GM23338 (cell line): ENCODE measurements at regions not wholly inside any gene's neighbourhood (a gene's known extent, or its start where the extent isn't known, plus 50 kb on each side); places are given as distances from the start of the nearest gene placed in this dataset.
A peak's percentile ranks its signal among the peaks of the same experiment; 100 is the strongest.

Experiments used
- ATAC-seq: fragments of 200-7000 bp; cut with Tn5 transposase; 3 replicates; pipeline ENCODE4 v1.9.1; 2020
- DNase-seq: peaks from one replicate; pipeline ENCODE4 v3.0.0-alpha.2; 2015; ENCODE audit warnings: low spot score
- H2AFZ ChIP-seq: fragments of 200-600 bp; sonication (generic); 2 replicates; pipeline ENCODE4 v1.8.0; 2016; ENCODE audit warnings: antibody characterized with exemption, mild to moderate bottlenecking, moderate library complexity
- H3F3A ChIP-seq: fragments of 200-600 bp; sonication (generic); replicated peaks from 2 replicates; pipeline ENCODE4 v1.8.0; 2017; ENCODE audit warnings: antibody characterized with exemption, mixed run types, low read depth
- H3K27ac ChIP-seq: fragments of 200-600 bp; sonication (generic); 2 replicates; pipeline ENCODE4 v1.6.1; 2016; ENCODE audit warnings: low read depth
- H3K27me3 ChIP-seq: fragments of 200-600 bp; sonication (generic); 2 replicates; pipeline ENCODE4 v1.8.0; 2016; ENCODE audit warnings: mild to moderate bottlenecking, mixed run types, moderate library complexity; ENCODE audit not compliant: insufficient read depth
- H3K36me3 ChIP-seq: fragments of 200-600 bp; sonication (generic); 2 replicates; pipeline ENCODE4 v1.8.0; 2016; ENCODE audit warnings: mild to moderate bottlenecking; ENCODE audit not compliant: insufficient read depth
- H3K4me1 ChIP-seq: fragments of 200-600 bp; sonication (generic); 2 replicates; pipeline ENCODE4 v1.8.0; 2016; ENCODE audit warnings: mild to moderate bottlenecking, moderate library complexity; ENCODE audit not compliant: insufficient read depth
- H3K4me2 ChIP-seq: fragments of 200-600 bp; sonication (generic); 2 replicates; pipeline ENCODE4 v1.7.1; 2017; ENCODE audit warnings: mixed run types
- H3K4me3 ChIP-seq: fragments of 200-600 bp; sonication (generic); 2 replicates; pipeline ENCODE4 v1.6.1; 2016; ENCODE audit warnings: mixed run types
- H3K79me2 ChIP-seq: fragments of 200-600 bp; sonication (generic); replicated peaks from 2 replicates; pipeline ENCODE4 v1.8.0; 2017; ENCODE audit warnings: mild to moderate bottlenecking; ENCODE audit not compliant: insufficient read depth
- H3K9me2 ChIP-seq: fragments of 200-600 bp; sonication (generic); 2 replicates; pipeline ENCODE4 v1.8.0; 2017; ENCODE audit not compliant: insufficient read depth
- H4K20me1 ChIP-seq: fragments of 200-600 bp; sonication (generic); replicated peaks from 2 replicates; pipeline ENCODE4 v1.8.0; 2017; ENCODE audit warnings: mild to moderate bottlenecking; ENCODE audit not compliant: insufficient read depth
- H3K27ac Mint-ChIP-seq: 2 replicates; pipeline ENCODE4 v1.8.0; 2020; ENCODE audit warnings: inconsistent platforms, mild to moderate bottlenecking, moderate library complexity, mixed read lengths
- H3K27me3 Mint-ChIP-seq: 3 replicates; pipeline ENCODE4 v1.8.0; 2022; ENCODE audit warnings: low read depth, mild to moderate bottlenecking, moderate library complexity, mixed read lengths, inconsistent platforms; ENCODE audit not compliant: insufficient read depth, poor library complexity
- H3K36me3 Mint-ChIP-seq: 3 replicates; pipeline ENCODE4 v1.8.0; 2021; ENCODE audit warnings: low read depth, mild to moderate bottlenecking, inconsistent platforms, moderate library complexity, mixed read lengths
- H3K4me1 Mint-ChIP-seq: 3 replicates; pipeline ENCODE4 v1.8.0; 2020; ENCODE audit warnings: mild to moderate bottlenecking, inconsistent platforms, mixed read lengths
- H3K4me3 Mint-ChIP-seq: 3 replicates; pipeline ENCODE4 v1.8.0; 2021; ENCODE audit warnings: moderate library complexity, mild to moderate bottlenecking, inconsistent platforms, mixed read lengths
- H3K9me3 Mint-ChIP-seq: 3 replicates; pipeline ENCODE4 v1.8.0; 2020; ENCODE audit warnings: moderate library complexity, mild to moderate bottlenecking, inconsistent platforms, mixed read lengths
- ETS1 ChIP-seq: IDR thresholded peaks from 2 replicates; pipeline ENCODE4 v1.6.1; 2016; ENCODE audit warnings: antibody characterized with exemption
- EZH2 ChIP-seq: fragments of 200-600 bp; sonication (generic); IDR thresholded peaks from one replicate; pipeline ENCODE4 v1.8.0; 2017; ENCODE audit warnings: antibody characterized with exemption, mild to moderate bottlenecking, low read depth; ENCODE audit not compliant: unreplicated experiment
- REST ChIP-seq: IDR thresholded peaks from one replicate; pipeline ENCODE4 v1.6.1; 2018; ENCODE audit warnings: antibody characterized with exemption; ENCODE audit not compliant: unreplicated experiment
- ZNF114 ChIP-seq: fragments of 250-450 bp; sonication (Bioruptor Pico); IDR thresholded peaks from 2 replicates; pipeline ENCODE4 v1.5.0; 2020; ENCODE audit warnings: mild to moderate bottlenecking, moderate library complexity
- ZNF331 ChIP-seq: fragments of 250-450 bp; sonication (Bioruptor Pico); IDR thresholded peaks from 2 replicates; pipeline ENCODE4 v1.5.0; 2020; ENCODE audit warnings: low read depth, mild to moderate bottlenecking, moderate library complexity
- ZNF462 ChIP-seq: fragments of 250-450 bp; sonication (Bioruptor Pico); IDR thresholded peaks from 2 replicates; pipeline ENCODE4 v1.5.0; 2020; ENCODE audit warnings: mild to moderate bottlenecking, moderate library complexity

GRCh38 chr3:45311327-45311726 lies 77.0 kb upstream of the LARS2 start:
- H3K4me2 ChIP-seq, result peak overlapping the region; percentile 53
- H3K27me3 ChIP-seq, result no peaks in the 10 kb centered on the region
- H3K36me3 ChIP-seq, result no peaks in the 10 kb centered on the region
- peaks cover 9% of the 10 kb centered on the region for H3K9me2 ChIP-seq
- H3K36me3 Mint-ChIP-seq, result peaks cover 14% of the 10 kb centered on the region
- no peaks in the 10 kb centered on the region for H4K20me1 ChIP-seq
- H3K79me2 ChIP-seq, result no peaks in the 10 kb centered on the region
- H3K4me3 ChIP-seq, result peak overlapping the region; percentile 34; the same call in 1 of the 2 replicates
- peak overlapping the region; percentile 47 for H3K27ac Mint-ChIP-seq
- H3K4me1 ChIP-seq, result peaks cover 52% of the 10 kb centered on the region
- H3F3A ChIP-seq, result peaks cover 18% of the 10 kb centered on the region; the same call in 1 of the 2 replicates
- TF ChIP-seq ZNF331 (CRISPR knock-in tag), result no peak
- TF ChIP-seq REST, result no peak
- no peak for TF ChIP-seq ETS1
- no peak for TF ChIP-seq EZH2
- no peak for TF ChIP-seq ZNF462 (CRISPR knock-in tag)
- no peak for TF ChIP-seq ZNF114 (CRISPR knock-in tag)
- ATAC-seq (peak; percentile 19), DNase-seq (peak; percentile 19)
- peak overlapping the region; percentile 95 for H3K27ac ChIP-seq
- H3K27me3 Mint-ChIP-seq, result peaks cover 7% of the 10 kb centered on the region
- H3K4me3 Mint-ChIP-seq, result peak overlapping the region; percentile 11; the same call in 1 of the 3 replicates
- peaks cover 10% of the 10 kb centered on the region for H3K9me3 Mint-ChIP-seq
- peak overlapping the region; percentile 4; the same call in 1 of the 2 replicates for H2AFZ ChIP-seq
- H3K4me1 Mint-ChIP-seq, result peaks cover 43% of the 10 kb centered on the region
